Lower leg skin (tissue), 3 donors: ENCODE measurements at regions not wholly inside any gene's neighbourhood (a gene's known extent, or its start where the extent isn't known, plus 50 kb on each side); places are given as distances from the start of the nearest gene placed in this dataset.

ENCODE experiments used
- CTCF ChIP-seq, 3 donors: fragments of 450-650 bp; IDR thresholded peaks; one replicate each; pipeline ENCODE4 v1.5.1; 2016; ENCODE audit warnings: antibody characterized with exemption in 3 of 3, mild to moderate bottlenecking in 3 of 3, moderate library complexity in 2 of 3
- POLR2A ChIP-seq, 2 donors: fragments of 450-650 bp; IDR thresholded peaks; one replicate each; pipeline ENCODE4 v1.6.1; 2016 to 2017; ENCODE audit warnings: antibody characterized with exemption in 2 of 2, mild to moderate bottlenecking in 1 of 2, moderate library complexity in 1 of 2

GRCh38 chr2:10192392-10193015, 70.0 kb downstream of the RRM2 start:
- TF ChIP-seq CTCF (IDR thresholded peaks at IDR 0.05) (no peak), POLR2A (IDR thresholded peaks at IDR 0.05) (no peak)
